Mammary epithelial cell (primary cell): ENCODE measurements at regions not wholly inside any gene's neighbourhood (a gene's known extent, or its start where the extent isn't known, plus 50 kb on each side); places are given as distances from the start of the nearest gene placed in this dataset.

ENCODE experiments used
- CTCF ChIP-seq, 2 donors: IDR thresholded peaks in 1 of 2; conservative IDR thresholded peaks in 1 of 2; 2 replicates each; pipeline ENCODE4 v1.5.1; 2011 to 2012; ENCODE audit warnings: inconsistent platforms in 2 of 2, low read length in 2 of 2, mild to moderate bottlenecking in 2 of 2, control low read depth in 1 of 2, low read depth in 1 of 2; ENCODE audit not compliant: insufficient read depth in 1 of 2; ENCODE audit errors: extremely low read depth in 1 of 2
- EZH2 ChIP-seq: IDR thresholded peaks from 2 replicates; pipeline ENCODE4 v1.6.1; 2012; ENCODE audit warnings: low read length, inconsistent platforms, borderline replicate concordance

GRCh38 chr14:30017370-30017993, 89.8 kb upstream of the PRKD1 start:
- no peak for TF ChIP-seq CTCF (conservative IDR thresholded peaks at IDR 0.05 in 1 of 2, IDR thresholded peaks at IDR 0.05 in 1 of 2; ENCODE audit: extremely low read depth in 1 of 2, insufficient read depth in 1 of 2, low read depth in 1 of 2, low read length in 2 of 2)
- TF ChIP-seq EZH2 = no peak
